Body of pancreas (tissue), 4 donors: ENCODE measurements at regions not wholly inside any gene's neighbourhood (a gene's known extent, or its start where the extent isn't known, plus 50 kb on each side); places are given as distances from the start of the nearest gene placed in this dataset.

Experiments
- ATAC-seq: fragments of 150-250 bp; one replicate; pipeline ENCODE4 v1.9.1; 2016
- DNase-seq, 4 donors: peaks; one replicate each; pipeline ENCODE4 v3.0.0-alpha.2; 2019
- H3K27ac ChIP-seq, 4 donors: fragments of 200-600 bp; sonication (generic); 1 replicate in 3 of 4; 2 replicates in 1 of 4; pipeline versions ENCODE4 v1.5.1 to v1.6.1; 2016 to 2019; ENCODE audit warnings: mild to moderate bottlenecking in 1 of 4, mixed read lengths in 1 of 4, moderate library complexity in 1 of 4
- H3K27me3 ChIP-seq, 2 donors: fragments of 200-600 bp; sonication (generic); one replicate each; pipeline ENCODE4 v1.6.0; 2016; ENCODE audit warnings: mild to moderate bottlenecking in 1 of 2
- H3K36me3 ChIP-seq, 2 donors: fragments of 200-600 bp; sonication (generic); replicated peaks in 1 of 2; 2 replicates each; pipeline ENCODE4 v1.5.1; 2016; ENCODE audit warnings: low read depth in 2 of 2; ENCODE audit not compliant: insufficient read depth in 1 of 2
- H3K4me1 ChIP-seq: fragments of 200-600 bp; sonication (generic); one replicate; pipeline ENCODE4 v1.6.0; 2016
- H3K4me3 ChIP-seq, 2 donors: fragments of 200-600 bp; sonication (generic); 1 replicate in 1 of 2; 2 replicates in 1 of 2; pipeline ENCODE4 v1.5.1; 2016 to 2019
- H3K9me3 ChIP-seq, 3 donors: fragments of 200-600 bp; sonication (generic); 1 replicate in 2 of 3; 2 replicates in 1 of 3; pipeline ENCODE4 v1.5.1; 2016
- POLR2A ChIP-seq, 3 donors: fragments of 450-650 bp; IDR thresholded peaks; one replicate each; pipeline ENCODE4 v1.6.1; 2016; ENCODE audit warnings: antibody characterized with exemption in 3 of 3, mild to moderate bottlenecking in 2 of 3
- WGBS, 2 donors: methylation state at CpG; one replicate each; pipeline ENCODE4 v1.1.5; 2017; 5-methylcytosine and 5-hydroxymethylcytosine counted together
- intact Hi-C: fragments of 100-400 bp; cut with DNase I; formaldehyde crosslinking; loops from one replicate; pipeline ENCODE4 v1.15.1; 2023
- TF ChIP-seq, protein P1 (sequence below), 7 experiments: fragments of 450-650 bp in 4 of 7; fragments of 200-600 bp in 3 of 7; sonication (generic) in 3 of 7; IDR thresholded peaks; one replicate each; pipeline ENCODE4 v1.5.1; 2016 to 2019; ENCODE audit warnings: antibody characterized with exemption in 7 of 7

DNA sequence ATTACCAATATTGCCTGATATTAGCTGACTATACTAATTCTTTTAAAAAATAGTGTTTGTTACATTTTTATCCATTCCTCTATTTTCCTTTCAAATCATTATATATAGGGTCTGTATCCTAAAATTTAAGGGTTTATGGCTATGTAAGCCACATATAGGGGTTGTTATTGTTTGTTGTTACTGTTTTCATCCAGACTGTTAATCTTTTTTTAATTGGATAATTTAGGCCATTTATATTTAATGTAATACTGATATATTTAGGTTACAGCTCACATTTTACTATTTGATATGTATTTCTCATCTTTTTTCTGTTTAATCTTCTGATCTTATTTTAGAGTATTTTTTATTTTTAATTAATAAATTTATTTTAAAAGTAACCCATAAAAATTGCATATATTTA, 487.1 kb upstream of the SGCG start:
- intact Hi-C loops: no loop called here
- H3K4me1 ChIP-seq: no peaks in the 10 kb centered on the region
- H3K27ac ChIP-seq: no peak overlapping the region
- ATAC-seq: no peak
- no peaks in the 10 kb centered on the region for H3K27me3 ChIP-seq
- TF ChIP-seq POLR2A (IDR thresholded peaks at IDR 0.05): no peak
- TF ChIP-seq, protein P1, sequence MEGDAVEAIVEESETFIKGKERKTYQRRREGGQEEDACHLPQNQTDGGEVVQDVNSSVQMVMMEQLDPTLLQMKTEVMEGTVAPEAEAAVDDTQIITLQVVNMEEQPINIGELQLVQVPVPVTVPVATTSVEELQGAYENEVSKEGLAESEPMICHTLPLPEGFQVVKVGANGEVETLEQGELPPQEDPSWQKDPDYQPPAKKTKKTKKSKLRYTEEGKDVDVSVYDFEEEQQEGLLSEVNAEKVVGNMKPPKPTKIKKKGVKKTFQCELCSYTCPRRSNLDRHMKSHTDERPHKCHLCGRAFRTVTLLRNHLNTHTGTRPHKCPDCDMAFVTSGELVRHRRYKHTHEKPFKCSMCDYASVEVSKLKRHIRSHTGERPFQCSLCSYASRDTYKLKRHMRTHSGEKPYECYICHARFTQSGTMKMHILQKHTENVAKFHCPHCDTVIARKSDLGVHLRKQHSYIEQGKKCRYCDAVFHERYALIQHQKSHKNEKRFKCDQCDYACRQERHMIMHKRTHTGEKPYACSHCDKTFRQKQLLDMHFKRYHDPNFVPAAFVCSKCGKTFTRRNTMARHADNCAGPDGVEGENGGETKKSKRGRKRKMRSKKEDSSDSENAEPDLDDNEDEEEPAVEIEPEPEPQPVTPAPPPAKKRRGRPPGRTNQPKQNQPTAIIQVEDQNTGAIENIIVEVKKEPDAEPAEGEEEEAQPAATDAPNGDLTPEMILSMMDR (IDR thresholded peaks at IDR 0.05): no peak
- DNase-seq: no peak
- no peaks in the 10 kb centered on the region for H3K9me3 ChIP-seq
- H3K36me3 ChIP-seq: no peaks in the 10 kb centered on the region
- no peak overlapping the region for H3K4me3 ChIP-seq

DNA sequence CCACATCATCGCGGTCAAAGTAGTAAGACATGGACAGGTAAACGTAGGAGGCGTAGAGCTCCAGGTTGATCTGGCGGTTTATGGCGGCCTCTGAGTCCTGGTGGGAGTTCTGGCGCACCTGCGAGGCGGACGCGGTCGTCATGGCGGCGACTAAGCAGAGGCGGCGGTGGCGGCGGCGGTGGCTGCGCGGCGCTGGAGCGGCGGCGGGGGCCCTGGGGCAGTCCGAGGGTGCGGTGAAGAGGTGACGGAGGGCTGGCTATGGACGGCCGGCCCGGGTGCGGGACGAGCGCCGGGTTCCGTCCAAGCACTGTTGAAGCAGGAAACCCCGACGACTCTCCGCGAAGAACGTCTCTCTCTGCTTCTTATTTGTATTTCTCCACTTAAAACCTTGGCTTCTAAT, 484.3 kb upstream of the SGCG start:
- intact Hi-C loops: no loop called here
- TF ChIP-seq POLR2A (IDR thresholded peaks at IDR 0.05): no peak
- TF ChIP-seq, protein P1 (IDR thresholded peaks at IDR 0.05): no peak
- Histone ChIP-seq H3K4me3 (no peak overlapping the region), H3K4me1 (no peaks in the 10 kb centered on the region), H3K27me3 (no peaks in the 10 kb centered on the region), H3K9me3 (no peaks in the 10 kb centered on the region), H3K36me3 (no peaks in the 10 kb centered on the region), H3K27ac (no peak overlapping the region)
- no peak for ATAC-seq
- no peak for DNase-seq
- 66 to 69% methylated on average over 41 of the region's 41 CpGs for WGBS, 2 donors

DNA sequence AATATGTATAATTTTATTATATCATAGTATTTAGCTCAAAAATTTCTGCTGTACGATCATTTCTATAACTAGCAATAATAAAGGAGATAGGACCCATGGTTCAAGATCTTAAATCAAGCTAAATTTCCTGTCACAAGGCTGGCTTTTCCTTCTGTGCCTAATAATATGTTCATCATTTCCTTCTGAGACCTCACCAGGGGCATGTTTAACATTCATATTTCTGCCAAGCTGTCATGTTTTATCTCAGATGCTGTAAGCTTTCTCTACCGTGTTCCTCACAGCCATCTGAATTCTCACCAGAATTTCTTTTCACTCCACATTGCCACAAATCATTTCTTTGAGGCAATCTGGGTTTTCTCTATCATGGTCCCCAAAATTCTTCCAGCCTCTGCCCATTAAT, 482.3 kb upstream of the SGCG start:
- no peak for TF ChIP-seq POLR2A (IDR thresholded peaks at IDR 0.05)
- TF ChIP-seq, protein P1 (IDR thresholded peaks at IDR 0.05): no peak
- H3K9me3 ChIP-seq: no peaks in the 10 kb centered on the region
- 59 to 68% methylated on average over 2 of the region's 2 CpGs for WGBS, 2 donors
- intact Hi-C loops: no loop called here
- H3K4me3 ChIP-seq: no peak overlapping the region
- H3K36me3 ChIP-seq: no peaks in the 10 kb centered on the region
- no peaks in the 10 kb centered on the region for H3K27me3 ChIP-seq
- no peak for ATAC-seq
- H3K4me1 ChIP-seq: no peaks in the 10 kb centered on the region
- H3K27ac ChIP-seq: no peak overlapping the region
- DNase-seq: no peak

DNA sequence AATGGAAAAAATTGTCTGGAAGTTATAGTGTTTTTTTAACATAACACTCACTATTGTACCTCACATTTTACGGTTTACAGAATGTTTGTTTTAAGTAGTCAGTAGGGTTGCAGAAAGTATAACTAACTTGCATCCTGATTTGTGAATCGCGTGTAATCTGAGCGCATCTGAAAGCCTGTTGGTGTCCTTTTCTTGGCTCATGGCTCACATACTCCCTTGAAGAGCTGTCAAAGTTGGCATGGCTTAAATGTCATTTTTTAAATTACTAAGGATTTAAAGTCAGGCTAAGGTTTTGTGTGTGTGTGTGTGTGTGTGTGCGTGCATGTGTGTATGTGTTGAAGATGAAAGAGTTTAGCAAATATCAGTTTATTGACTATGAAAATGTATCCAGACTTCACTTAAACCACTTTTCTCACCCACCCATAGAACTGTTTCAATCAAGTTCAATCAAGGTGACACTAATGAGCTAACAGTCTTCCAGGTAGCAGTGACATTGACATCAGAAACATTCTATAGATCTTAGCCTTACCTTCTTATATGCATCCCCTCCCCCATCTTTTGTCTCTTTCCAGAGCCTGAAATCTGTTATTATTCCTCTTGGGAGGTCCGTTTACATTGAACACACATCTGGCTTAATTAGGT, 480.4 kb upstream of the SGCG start:
- ATAC-seq (no peak), DNase-seq (no peak)
- TF ChIP-seq POLR2A (IDR thresholded peaks at IDR 0.05): no peak
- TF ChIP-seq, protein P1 (IDR thresholded peaks at IDR 0.05): no peak
- WGBS, 2 donors: 69 to 70% methylated on average over 6 of the region's 6 CpGs
- no peaks in the 10 kb centered on the region for H3K27me3 ChIP-seq
- H3K4me3 ChIP-seq: no peak overlapping the region
- no peaks in the 10 kb centered on the region for H3K9me3 ChIP-seq
- intact Hi-C loops: no loop called here
- no peaks in the 10 kb centered on the region for H3K4me1 ChIP-seq
- H3K36me3 ChIP-seq: no peaks in the 10 kb centered on the region
- H3K27ac ChIP-seq: no peak overlapping the region

DNA sequence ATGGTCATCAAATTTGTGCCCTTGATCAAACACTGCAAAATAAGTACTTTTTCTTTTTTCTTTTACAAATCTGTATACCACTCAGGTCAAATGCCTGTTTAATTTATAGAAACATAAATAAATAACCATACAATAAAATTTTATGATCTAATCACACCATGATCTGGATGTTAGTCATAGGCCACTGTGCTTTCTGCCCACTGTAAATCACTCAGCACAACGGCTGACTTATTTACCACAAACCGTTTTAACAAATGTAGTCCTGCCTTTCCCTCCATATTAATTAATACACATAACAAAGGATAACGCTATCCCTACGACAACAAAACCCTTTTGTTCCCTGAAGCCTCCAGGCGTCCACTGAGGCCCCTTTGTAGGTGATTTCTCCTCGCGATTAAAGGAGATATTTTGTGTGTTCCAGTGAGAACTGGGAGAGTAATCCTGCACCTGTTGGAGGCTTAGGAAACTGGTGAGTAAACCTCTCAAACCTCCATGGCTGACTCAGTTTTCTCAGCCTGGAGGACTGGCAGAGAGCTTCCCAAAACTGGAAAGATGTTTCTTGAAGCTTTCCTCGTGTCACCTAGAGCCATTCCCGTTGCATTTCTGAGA, 477.1 kb upstream of the SGCG start:
- Histone ChIP-seq H3K27ac (no peak overlapping the region), H3K36me3 (no peaks in the 10 kb centered on the region), H3K4me3 (no peak overlapping the region), H3K27me3 (no peaks in the 10 kb centered on the region), H3K9me3 (no peaks in the 10 kb centered on the region), H3K4me1 (no peaks in the 10 kb centered on the region)
- no peak for DNase-seq
- intact Hi-C loops: no loop called here
- ATAC-seq: no peak
- 33 to 34% methylated on average over 9 of the region's 9 CpGs for WGBS, 2 donors
- TF ChIP-seq, protein P1 (IDR thresholded peaks at IDR 0.05): no peak
- no peak for TF ChIP-seq POLR2A (IDR thresholded peaks at IDR 0.05)
